ENCODE measurements at regions not wholly inside any gene's neighbourhood (a gene's known extent, or its start where the extent isn't known, plus 50 kb on each side); places are given as distances from the start of the nearest gene placed in this dataset.
"Not testable (repeated sequence)": the region's sequence is repeated elsewhere in the genome, so short reads cannot be mapped to it uniquely, and the experiment has no call there.

DNA sequence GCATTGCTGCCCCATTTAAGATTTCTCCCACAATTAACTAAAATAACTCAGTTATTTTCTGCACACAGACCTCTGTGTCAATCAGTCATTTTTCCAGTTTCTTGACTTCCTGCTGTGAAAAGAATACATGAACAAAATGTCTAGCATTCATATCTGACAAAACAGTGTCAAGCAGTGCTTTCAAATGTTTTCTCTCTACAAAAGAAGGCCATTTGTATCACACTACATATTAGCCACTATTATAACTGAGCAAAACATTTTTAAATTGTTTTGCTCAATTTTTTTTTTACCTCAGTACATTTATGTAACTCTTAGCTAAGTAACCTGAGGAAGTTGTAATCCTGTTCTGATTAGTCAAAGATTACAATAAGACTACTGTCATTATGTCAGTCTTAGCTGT lies 1498.5 kb upstream of the PRMT6 start:
- no peak overlapping the region for H3K4me3 ChIP-seq (ENCODE audit: low read depth, low read length)
- TF ChIP-seq, protein P1, sequence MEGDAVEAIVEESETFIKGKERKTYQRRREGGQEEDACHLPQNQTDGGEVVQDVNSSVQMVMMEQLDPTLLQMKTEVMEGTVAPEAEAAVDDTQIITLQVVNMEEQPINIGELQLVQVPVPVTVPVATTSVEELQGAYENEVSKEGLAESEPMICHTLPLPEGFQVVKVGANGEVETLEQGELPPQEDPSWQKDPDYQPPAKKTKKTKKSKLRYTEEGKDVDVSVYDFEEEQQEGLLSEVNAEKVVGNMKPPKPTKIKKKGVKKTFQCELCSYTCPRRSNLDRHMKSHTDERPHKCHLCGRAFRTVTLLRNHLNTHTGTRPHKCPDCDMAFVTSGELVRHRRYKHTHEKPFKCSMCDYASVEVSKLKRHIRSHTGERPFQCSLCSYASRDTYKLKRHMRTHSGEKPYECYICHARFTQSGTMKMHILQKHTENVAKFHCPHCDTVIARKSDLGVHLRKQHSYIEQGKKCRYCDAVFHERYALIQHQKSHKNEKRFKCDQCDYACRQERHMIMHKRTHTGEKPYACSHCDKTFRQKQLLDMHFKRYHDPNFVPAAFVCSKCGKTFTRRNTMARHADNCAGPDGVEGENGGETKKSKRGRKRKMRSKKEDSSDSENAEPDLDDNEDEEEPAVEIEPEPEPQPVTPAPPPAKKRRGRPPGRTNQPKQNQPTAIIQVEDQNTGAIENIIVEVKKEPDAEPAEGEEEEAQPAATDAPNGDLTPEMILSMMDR (IDR thresholded peaks at IDR 0.05; ENCODE audit: insufficient read depth, low read depth, low read length, missing control alignments) = no peak
- DNase-seq (ENCODE audit: low read depth) = no peak

DNA sequence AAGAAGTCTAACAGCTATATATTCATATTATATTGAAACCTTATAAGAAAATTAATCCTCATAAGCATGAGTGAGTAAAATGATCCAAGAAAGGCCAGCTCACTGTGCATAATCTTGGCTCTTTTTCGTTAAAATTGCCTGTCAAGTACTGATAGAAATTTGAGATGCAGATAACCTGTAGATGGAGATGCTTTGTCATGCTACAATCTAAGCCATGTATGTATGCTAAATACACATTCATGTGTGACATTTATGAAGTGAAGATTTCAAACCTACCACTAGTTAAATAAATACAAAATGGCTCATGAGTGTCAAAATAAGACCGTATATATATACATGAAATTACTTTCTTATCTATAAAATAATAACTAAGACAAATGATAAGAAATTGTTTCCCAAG lies 1491.5 kb upstream of the PRMT6 start:
- no peak overlapping the region for H3K4me3 ChIP-seq (ENCODE audit: low read depth, low read length)
- DNase-seq (ENCODE audit: low read depth) = no peak
- TF ChIP-seq, protein P1 (IDR thresholded peaks at IDR 0.05; ENCODE audit: insufficient read depth, low read depth, low read length, missing control alignments) = no peak

DNA sequence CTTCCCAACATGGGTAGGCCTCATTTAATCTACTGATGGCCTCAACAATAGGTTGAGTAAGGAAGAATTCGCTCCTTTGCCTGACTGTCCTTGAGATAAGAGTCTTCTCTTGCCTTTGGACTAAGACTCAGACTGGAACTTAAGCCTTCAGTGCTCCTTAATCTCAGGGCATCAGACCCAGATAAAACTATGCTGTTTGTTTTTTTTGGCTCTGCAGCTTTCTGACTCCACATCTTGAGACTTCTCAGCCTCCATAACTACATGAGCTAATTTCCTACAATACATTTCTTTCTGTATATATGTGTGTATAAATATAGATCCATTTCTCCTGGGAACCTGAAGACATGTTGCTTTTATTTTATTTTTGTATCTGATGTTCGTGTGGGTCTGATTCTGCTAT lies 1470.7 kb upstream of the PRMT6 start:
- TF ChIP-seq, protein P1 (IDR thresholded peaks at IDR 0.05; ENCODE audit: insufficient read depth, low read depth, low read length, missing control alignments) = no peak
- DNase-seq (ENCODE audit: low read depth) = no peak
- H3K4me3 ChIP-seq (ENCODE audit: low read depth, low read length) = no peak overlapping the region

DNA sequence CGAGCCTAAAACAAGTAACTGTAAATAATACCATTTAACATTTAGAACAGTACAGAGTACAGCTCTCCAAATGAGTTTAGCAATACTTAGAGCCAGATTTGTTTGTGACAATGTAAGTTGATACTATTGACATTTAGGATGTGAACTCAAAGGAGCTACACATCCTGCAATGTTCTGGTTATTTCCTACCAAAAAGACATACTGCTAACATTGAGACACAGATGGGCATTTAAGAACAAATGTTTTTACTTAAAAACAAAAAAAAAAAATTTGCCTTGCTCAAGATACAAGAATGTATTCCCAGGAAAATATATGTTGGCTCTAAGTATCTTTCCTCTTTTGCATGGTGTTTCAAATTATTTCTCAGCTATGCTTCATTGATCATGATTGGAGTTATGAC lies 1464.8 kb upstream of the PRMT6 start:
- no peak overlapping the region for H3K4me3 ChIP-seq (ENCODE audit: low read depth, low read length)
- TF ChIP-seq, protein P1 (IDR thresholded peaks at IDR 0.05; ENCODE audit: insufficient read depth, low read depth, low read length, missing control alignments) = no peak
- DNase-seq (ENCODE audit: low read depth) = no peak

DNA sequence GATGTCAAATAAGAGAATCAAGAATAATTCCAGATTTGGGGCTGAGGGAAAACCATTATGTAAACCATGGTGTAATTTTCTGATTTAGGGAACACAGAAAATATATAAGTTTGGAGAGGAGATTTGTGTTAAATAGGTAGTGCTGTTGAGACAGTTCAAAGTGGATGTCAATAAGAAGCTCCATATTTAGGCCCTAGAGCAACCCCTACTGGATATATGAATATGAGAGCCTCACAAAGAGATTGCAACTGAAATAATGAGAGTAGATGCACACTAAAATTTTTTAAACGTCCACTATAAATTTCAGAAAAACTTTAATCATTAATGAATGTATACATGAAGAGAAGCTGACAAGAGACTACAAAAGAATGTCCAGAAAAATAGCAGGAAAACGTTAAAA lies 1447.8 kb upstream of the PRMT6 start:
- H3K4me3 ChIP-seq (ENCODE audit: low read depth, low read length) = no peak overlapping the region
- DNase-seq (ENCODE audit: low read depth) = no peak
- TF ChIP-seq, protein P1 (IDR thresholded peaks at IDR 0.05; ENCODE audit: insufficient read depth, low read depth, low read length, missing control alignments) = no peak

DNA sequence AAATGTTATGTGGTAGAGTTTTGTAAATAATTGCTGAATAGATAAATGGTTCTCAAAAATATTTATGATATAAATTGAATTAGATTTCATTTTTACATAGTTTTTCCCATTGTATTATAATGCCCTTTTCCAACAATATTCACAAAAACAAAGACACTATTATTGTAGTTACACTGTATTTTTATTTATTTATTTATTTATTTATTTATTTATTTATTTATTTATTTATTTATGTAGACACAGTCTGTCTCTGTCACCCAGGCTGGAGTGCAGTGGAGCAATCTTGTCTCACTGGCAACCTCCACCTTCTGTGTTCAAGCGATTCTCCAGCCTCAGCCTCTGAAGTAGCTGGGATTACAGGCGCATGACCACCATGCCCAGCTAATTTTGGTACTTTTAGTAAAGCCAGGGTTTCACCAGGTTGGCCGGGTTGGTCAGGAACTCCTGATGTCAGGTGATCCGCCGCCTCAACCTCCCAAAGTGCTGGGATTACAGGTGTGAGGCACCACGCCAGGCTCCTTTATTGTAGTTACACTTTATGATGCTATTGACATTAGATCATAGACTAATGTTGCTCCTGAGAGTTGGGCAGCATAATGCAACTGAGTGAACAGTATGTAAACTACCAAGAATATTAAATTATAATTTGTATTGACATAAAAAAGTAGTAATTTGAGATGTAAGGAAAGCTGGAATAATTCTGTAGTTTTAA lies 1430.0 kb upstream of the PRMT6 start:
- DNase-seq (ENCODE audit: low read depth) = no peak
- H3K4me3 ChIP-seq (ENCODE audit: low read depth, low read length) = no peak overlapping the region
- TF ChIP-seq, protein P1 (IDR thresholded peaks at IDR 0.05; ENCODE audit: insufficient read depth, low read depth, low read length, missing control alignments) = no peak

DNA sequence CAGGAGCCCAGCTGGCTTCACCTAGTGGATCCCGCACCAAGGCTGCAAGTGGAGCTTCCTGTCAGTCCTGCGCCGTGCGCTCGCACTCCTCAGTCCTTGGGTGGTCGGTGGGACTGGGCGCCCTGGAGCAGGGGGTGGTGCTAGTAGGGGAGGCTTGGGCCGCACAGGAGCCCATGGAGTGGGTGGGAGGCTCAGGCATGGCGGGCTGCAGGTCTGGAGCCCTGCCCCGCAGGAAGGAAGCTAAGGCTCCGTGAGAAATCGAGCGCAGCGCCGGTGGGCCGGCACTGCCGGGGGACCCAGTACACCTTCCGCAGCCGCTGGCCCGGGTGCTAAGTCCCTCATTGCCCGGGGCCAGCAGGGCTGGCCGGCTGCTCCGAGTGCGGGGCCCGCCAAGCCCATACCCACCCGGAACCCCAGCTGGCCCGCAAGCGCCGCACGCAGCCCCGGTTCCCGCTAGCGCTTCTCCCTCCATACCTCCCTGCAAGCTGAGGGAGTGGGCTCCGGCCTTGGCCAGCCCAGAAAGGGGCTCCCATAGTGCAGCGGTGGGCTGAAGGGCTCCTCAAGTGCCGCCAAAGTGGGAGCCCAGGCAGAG lies 1425.2 kb upstream of the PRMT6 start:
- H3K4me3 ChIP-seq (ENCODE audit: low read depth, low read length); DNase-seq (ENCODE audit: low read depth): not testable (repeated sequence)

All from GM12865 (cell line).